ENCODE measurements at regions not wholly inside any gene's neighbourhood (a gene's known extent, or its start where the extent isn't known, plus 50 kb on each side); places are given as distances from the start of the nearest gene placed in this dataset.
"Not testable (repeated sequence)": the region's sequence is repeated elsewhere in the genome, so short reads cannot be mapped to it uniquely, and the experiment has no call there.

DNA sequence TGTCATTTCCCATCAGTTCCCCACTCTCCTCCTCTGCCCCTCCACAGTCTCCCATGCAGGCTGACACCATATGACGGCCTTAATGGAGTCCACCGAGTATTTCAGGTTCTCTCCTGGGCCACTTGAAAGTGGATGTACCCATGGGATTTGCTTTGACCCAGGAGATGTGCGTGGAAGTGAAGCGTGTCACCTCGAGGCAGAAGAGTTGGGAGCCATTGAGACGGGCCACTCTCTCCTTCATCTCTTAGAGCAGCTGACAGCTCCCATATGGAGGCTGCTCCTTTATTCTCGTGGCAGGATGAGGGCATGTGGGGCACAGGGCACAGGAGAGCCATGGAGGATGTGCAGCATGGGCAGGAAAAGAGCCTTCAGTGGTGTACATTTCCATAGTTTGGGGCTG lies 144.7 kb upstream of the CRYM start:
- not testable (repeated sequence) for H3K27me3 Mint-ChIP-seq (ENCODE audit: insufficient read depth); H3K4me3 Mint-ChIP-seq; H3K9me3 Mint-ChIP-seq; H3K4me1 Mint-ChIP-seq (ENCODE audit: low read depth); H3K36me3 Mint-ChIP-seq (ENCODE audit: low read depth); H3K27ac Mint-ChIP-seq; DNase-seq

GRCh38 chr16:21404699-21405098 lies 126.6 kb upstream of the CRYM start:
- not testable (repeated sequence) for H3K27ac Mint-ChIP-seq; H3K4me3 Mint-ChIP-seq; H3K4me1 Mint-ChIP-seq (ENCODE audit: low read depth); H3K9me3 Mint-ChIP-seq; H3K36me3 Mint-ChIP-seq (ENCODE audit: low read depth); DNase-seq; H3K27me3 Mint-ChIP-seq (ENCODE audit: insufficient read depth)

GRCh38 chr16:21397866-21398265 lies 119.8 kb upstream of the CRYM start:
- H3K9me3 Mint-ChIP-seq; H3K4me3 Mint-ChIP-seq; H3K4me1 Mint-ChIP-seq (ENCODE audit: low read depth); H3K27me3 Mint-ChIP-seq (ENCODE audit: insufficient read depth); H3K27ac Mint-ChIP-seq; DNase-seq; H3K36me3 Mint-ChIP-seq (ENCODE audit: low read depth): not testable (repeated sequence)

DNA sequence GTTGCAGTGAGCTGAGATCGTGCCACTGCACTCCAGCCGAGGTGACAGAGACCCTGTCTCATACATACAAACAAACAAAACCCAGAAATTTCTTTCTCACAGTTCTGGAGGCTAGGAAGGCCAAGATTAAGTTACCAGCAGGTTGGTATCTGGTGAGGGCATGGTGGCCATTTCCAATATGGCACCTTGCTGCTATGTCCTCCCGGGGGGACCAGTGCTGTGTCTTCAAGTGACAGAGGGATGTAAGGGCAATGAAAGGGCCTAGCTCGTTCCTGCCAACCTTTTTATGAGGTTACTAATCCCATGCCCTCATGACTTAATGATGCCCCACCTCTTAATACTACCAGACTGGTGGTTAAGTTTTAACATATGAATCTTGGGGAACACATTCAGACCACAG lies 118.5 kb upstream of the CRYM start:
- not testable (repeated sequence) for H3K9me3 Mint-ChIP-seq; H3K27me3 Mint-ChIP-seq (ENCODE audit: insufficient read depth); H3K4me1 Mint-ChIP-seq (ENCODE audit: low read depth); H3K4me3 Mint-ChIP-seq; H3K27ac Mint-ChIP-seq; H3K36me3 Mint-ChIP-seq (ENCODE audit: low read depth); DNase-seq

- H3K4me1 Mint-ChIP-seq (ENCODE audit: low read depth); H3K4me3 Mint-ChIP-seq; H3K36me3 Mint-ChIP-seq (ENCODE audit: low read depth); DNase-seq; H3K27me3 Mint-ChIP-seq (ENCODE audit: insufficient read depth); H3K9me3 Mint-ChIP-seq; H3K27ac Mint-ChIP-seq: not testable (repeated sequence)
These were observed 112.5 kb upstream of the CRYM start for GRCh38 chr16:21390634-21391033.

- not testable (repeated sequence) for H3K36me3 Mint-ChIP-seq (ENCODE audit: low read depth); H3K27me3 Mint-ChIP-seq (ENCODE audit: insufficient read depth); H3K27ac Mint-ChIP-seq; H3K4me1 Mint-ChIP-seq (ENCODE audit: low read depth); DNase-seq; H3K9me3 Mint-ChIP-seq; H3K4me3 Mint-ChIP-seq
These were observed 111.8 kb upstream of the CRYM start for GRCh38 chr16:21389860-21390259.

DNA sequence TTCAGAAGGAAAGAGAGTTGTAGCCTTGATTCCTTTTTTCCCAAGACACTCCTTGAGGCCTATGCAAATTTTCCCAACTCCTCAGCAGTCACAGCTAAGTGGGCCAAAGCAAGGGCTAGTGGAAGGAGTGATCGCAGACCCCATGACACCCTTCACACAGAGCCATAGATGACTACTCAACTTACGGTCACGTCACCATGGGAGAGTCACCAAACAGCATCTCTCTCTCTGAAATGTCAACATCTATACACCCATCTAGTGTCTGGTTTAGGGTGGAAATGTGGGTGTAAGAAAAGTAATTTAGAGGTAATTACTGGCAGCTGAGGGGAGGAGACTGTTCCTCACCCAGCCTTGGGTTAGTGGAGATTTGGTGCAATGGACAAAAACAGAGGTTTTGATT lies 109.7 kb upstream of the CRYM start:
- H3K9me3 Mint-ChIP-seq; DNase-seq; H3K4me3 Mint-ChIP-seq; H3K27me3 Mint-ChIP-seq (ENCODE audit: insufficient read depth); H3K36me3 Mint-ChIP-seq (ENCODE audit: low read depth); H3K4me1 Mint-ChIP-seq (ENCODE audit: low read depth); H3K27ac Mint-ChIP-seq: not testable (repeated sequence)

DNA sequence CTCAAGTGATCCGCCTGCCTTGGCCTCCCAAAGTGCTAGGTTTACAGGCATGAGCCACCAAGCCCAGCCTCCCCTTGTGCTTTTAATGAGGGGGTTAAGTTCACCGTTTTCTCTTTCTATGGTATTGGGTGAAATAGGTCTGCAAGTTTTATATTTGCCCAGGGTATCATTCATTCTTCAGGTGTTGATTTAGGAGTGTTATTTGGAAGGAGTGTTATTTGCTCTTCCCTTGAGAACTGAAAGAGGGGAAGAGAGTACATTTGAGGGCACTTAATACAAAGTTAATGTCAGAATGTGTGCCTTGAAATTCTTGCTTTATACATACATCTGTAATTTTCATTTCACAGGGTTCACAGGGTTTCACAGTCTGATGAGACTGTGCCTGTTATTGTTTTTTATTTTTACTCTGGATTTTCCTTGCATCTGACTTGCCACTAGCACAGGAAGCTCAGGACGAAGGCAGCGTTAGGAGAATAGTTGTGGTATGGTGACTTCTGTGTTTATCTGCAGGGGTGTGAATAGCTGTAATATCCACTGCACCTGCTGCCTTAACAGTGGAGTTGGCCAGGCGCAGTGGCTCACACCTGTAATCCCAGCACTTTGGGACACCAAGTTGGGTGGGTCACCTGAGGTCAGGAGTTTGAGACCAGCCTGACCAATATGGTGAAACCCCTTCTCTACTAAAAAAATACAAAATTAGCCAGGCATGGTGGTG lies 108.3 kb upstream of the CRYM start:
- DNase-seq; H3K4me3 Mint-ChIP-seq; H3K4me1 Mint-ChIP-seq (ENCODE audit: low read depth); H3K9me3 Mint-ChIP-seq; H3K36me3 Mint-ChIP-seq (ENCODE audit: low read depth); H3K27me3 Mint-ChIP-seq (ENCODE audit: insufficient read depth); H3K27ac Mint-ChIP-seq: not testable (repeated sequence)

DNA sequence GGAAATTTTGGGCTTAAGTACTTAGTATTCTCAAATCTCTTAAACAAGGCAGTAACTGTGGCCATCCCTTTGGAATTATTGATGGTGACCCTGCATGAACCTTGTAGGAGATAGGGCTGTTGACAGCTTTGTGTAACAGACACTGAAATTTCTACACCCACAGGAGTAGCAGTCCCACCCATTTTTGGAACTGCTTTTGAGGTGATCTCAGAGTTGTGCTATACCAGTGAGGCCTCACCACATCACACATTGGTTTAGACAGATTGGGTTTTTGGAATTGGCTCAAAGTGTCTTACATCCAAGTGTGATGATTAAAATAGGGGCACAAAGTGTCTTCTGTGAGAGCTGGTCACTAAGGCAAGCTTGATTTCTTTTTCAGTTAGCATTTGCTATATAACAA lies 105.6 kb upstream of the CRYM start:
- DNase-seq; H3K36me3 Mint-ChIP-seq (ENCODE audit: low read depth); H3K4me3 Mint-ChIP-seq; H3K27me3 Mint-ChIP-seq (ENCODE audit: insufficient read depth); H3K4me1 Mint-ChIP-seq (ENCODE audit: low read depth); H3K27ac Mint-ChIP-seq; H3K9me3 Mint-ChIP-seq: not testable (repeated sequence)

DNA sequence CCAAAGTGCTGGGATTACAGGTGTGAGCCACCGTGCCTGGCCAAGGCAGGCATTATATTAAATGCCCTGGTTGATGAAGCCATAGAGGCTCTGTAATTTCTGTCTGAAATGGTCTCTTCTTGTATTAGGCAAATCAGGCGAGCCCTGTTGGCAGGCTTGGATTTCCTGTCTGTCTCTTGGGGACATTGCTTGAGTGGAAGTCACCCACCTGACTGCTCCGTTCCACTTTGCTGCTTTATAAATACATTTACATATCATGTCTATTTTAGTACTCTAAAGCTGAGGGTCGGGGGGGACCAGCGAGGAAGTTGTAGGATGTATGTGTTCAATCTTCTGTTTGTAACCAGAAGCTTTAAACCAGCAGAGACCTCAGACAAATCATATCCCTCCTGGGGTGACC lies 101.6 kb upstream of the CRYM start:
- not testable (repeated sequence) for H3K4me3 Mint-ChIP-seq; H3K27ac Mint-ChIP-seq; H3K27me3 Mint-ChIP-seq (ENCODE audit: insufficient read depth); H3K36me3 Mint-ChIP-seq (ENCODE audit: low read depth); DNase-seq; H3K9me3 Mint-ChIP-seq; H3K4me1 Mint-ChIP-seq (ENCODE audit: low read depth)

DNA sequence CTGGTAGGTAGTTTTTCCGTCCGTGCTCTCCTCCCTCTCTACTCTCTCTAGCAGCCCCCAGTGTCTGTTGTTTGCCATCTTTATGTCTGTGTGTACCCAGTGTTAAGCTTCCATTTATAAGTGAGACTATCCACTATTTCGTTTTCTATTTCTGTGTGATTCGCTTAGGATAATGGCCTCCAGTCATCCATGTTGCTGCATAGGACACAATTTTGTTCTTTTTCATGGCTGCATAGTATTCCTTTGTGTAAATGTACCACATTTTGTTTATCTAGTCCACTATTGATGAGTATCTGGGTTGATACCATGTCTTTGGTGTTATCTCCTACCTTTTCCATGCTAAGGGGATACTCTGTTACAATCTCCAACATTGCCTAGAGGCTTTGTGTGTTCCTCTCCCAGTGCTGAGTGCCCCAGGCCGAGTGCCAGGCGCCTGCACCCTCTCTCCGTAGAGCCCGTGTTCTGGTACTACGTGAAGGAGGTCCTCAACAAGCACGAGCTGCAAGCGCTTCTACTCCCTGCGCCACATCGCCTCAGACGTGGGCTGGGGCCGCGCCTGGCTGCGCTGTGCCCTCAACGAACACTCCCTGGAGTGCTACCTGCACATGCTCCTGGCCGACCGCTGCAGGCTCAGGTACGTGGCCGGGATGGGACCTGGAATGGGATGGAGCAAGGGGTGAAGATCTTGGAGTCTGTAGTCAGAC lies 98.3 kb upstream of the CRYM start:
- H3K4me3 Mint-ChIP-seq; DNase-seq; H3K4me1 Mint-ChIP-seq (ENCODE audit: low read depth); H3K9me3 Mint-ChIP-seq; H3K27ac Mint-ChIP-seq; H3K27me3 Mint-ChIP-seq (ENCODE audit: insufficient read depth); H3K36me3 Mint-ChIP-seq (ENCODE audit: low read depth): not testable (repeated sequence)

DNA sequence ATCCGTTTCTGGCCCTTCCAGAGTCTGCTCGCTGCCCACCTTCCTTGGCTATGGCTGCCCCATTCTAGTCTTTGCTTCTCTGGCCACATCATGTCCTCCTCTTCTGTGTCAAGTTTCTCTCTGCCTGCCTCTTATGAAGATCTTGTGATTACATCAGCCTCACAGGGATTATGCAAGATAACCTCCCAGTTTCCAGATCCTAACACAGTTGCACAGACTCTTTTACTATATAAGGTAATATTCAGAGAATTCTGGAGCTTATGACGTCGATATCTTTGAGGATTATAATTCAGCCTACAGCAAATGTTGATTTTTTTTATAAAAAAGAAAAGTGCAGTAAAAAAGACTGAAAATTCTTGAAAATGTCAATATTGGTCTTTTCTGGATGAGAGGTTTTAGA lies 97.2 kb upstream of the CRYM start:
- H3K4me3 Mint-ChIP-seq; DNase-seq; H3K36me3 Mint-ChIP-seq (ENCODE audit: low read depth): not testable (repeated sequence)

GRCh38 chr16:21373454-21373853 lies 95.4 kb upstream of the CRYM start:
- not testable (repeated sequence) for H3K9me3 Mint-ChIP-seq; H3K4me1 Mint-ChIP-seq (ENCODE audit: low read depth); H3K27ac Mint-ChIP-seq; H3K36me3 Mint-ChIP-seq (ENCODE audit: low read depth); H3K4me3 Mint-ChIP-seq; H3K27me3 Mint-ChIP-seq (ENCODE audit: insufficient read depth); DNase-seq

More for the DNA sequence above, 97.2 kb upstream of the CRYM start:
- H3K4me1 Mint-ChIP-seq (ENCODE audit: low read depth); H3K27ac Mint-ChIP-seq; H3K9me3 Mint-ChIP-seq; H3K27me3 Mint-ChIP-seq (ENCODE audit: insufficient read depth): not testable (repeated sequence)

DNA sequence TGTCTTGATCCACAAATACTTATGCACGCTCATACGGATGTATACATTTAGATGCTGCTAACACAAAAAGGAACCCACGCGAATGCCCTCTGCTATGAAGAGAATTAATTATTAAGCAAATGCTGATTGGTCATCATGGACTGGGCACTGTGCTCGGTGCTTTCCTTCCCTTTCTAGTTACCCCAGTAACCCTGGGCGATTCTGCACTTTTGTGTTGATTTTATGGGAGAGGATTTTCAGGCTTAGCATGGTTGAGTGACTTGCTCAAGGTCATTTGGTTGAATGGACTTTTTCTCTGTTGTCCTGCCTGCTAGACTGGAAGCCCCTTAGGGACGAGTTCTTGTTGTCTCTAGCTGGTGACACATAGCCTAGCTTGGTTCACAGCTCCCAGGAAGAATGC lies 94.8 kb upstream of the CRYM start:
- H3K36me3 Mint-ChIP-seq (ENCODE audit: low read depth); H3K9me3 Mint-ChIP-seq; H3K27ac Mint-ChIP-seq; DNase-seq; H3K4me1 Mint-ChIP-seq (ENCODE audit: low read depth); H3K4me3 Mint-ChIP-seq; H3K27me3 Mint-ChIP-seq (ENCODE audit: insufficient read depth): not testable (repeated sequence)
